ENCODE measurements at regions not wholly inside any gene's neighbourhood (a gene's known extent, or its start where the extent isn't known, plus 50 kb on each side); places are given as distances from the start of the nearest gene placed in this dataset.
A peak's percentile ranks its signal among the peaks of the same experiment; 100 is the strongest.

DNA sequence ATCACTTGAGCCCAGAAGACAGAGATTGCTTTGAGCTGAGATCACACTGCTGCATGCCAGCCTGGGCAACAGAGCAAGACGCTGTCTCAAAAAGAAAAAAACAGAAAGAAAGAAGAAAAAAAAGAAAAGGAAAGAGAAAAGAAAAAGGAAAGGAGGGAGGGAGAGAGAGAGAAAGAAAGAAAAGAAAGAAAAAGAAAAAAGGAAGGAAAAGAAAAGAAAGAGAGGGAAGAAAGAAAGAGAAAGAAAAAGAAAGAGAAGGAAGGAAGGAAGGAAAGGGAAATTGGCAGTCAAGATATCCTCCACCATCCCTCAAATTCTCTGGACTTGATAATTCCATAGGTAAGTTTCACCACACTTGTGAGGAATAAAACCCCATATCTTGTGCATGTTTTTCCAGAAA is 71.4 kb upstream of the WSB1 start:
- H3K36me3 Mint-ChIP-seq = no peaks in the 10 kb centered on the region
- Histone ChIP-seq H3K27ac (no peak overlapping the region), H3F3A (ENCODE audit: low read depth) (no peaks in the 10 kb centered on the region), H2AFZ (replicated peaks) (no peak overlapping the region), H3K4me3 (no peak overlapping the region), H3K9ac (no peak overlapping the region), H3K36me3 (no peaks in the 10 kb centered on the region), H3K4me1 (no peaks in the 10 kb centered on the region), H3K9me3 (ENCODE audit: low read depth) (no peaks in the 10 kb centered on the region), H3K79me2 (ENCODE audit: low read depth) (no peaks in the 10 kb centered on the region), H3K27me3 (no peaks in the 10 kb centered on the region), H3K4me2 (no peak overlapping the region), H4K20me1 (ENCODE audit: low read depth) (no peaks in the 10 kb centered on the region)
- H3K9me3 Mint-ChIP-seq = peaks cover 7% of the 10 kb centered on the region
- H3K4me1 Mint-ChIP-seq = no peaks in the 10 kb centered on the region
- no peak for DNase-seq (ENCODE audit: low spot score)
- no peak overlapping the region for H3K27ac Mint-ChIP-seq
- no peak for TF ChIP-seq EZH2 (IDR thresholded peaks at IDR 0.05)
- no peak for TF ChIP-seq EZH2phosphoT487 (IDR thresholded peaks at IDR 0.05)
- TF ChIP-seq CTCF (IDR thresholded peaks at IDR 0.05) = no peak
- H3K27me3 Mint-ChIP-seq (ENCODE audit: insufficient read depth, low read depth) = peaks cover 3% of the 10 kb centered on the region
- H3K4me3 Mint-ChIP-seq = no peak overlapping the region

- Histone ChIP-seq H2AFZ (replicated peaks) (no peak overlapping the region), H3F3A (ENCODE audit: low read depth) (no peaks in the 10 kb centered on the region), H3K4me3 (no peak overlapping the region), H4K20me1 (ENCODE audit: low read depth) (no peaks in the 10 kb centered on the region), H3K4me2 (no peak overlapping the region), H3K9ac (no peak overlapping the region), H3K4me1 (no peaks in the 10 kb centered on the region), H3K9me3 (ENCODE audit: low read depth) (no peaks in the 10 kb centered on the region), H3K27me3 (no peaks in the 10 kb centered on the region), H3K27ac (no peak overlapping the region), H3K79me2 (ENCODE audit: low read depth) (no peaks in the 10 kb centered on the region), H3K36me3 (no peaks in the 10 kb centered on the region)
- H3K9me3 Mint-ChIP-seq = peaks cover 7% of the 10 kb centered on the region
- peak overlapping the region; percentile 41 for H3K4me3 Mint-ChIP-seq
- H3K27me3 Mint-ChIP-seq (ENCODE audit: insufficient read depth, low read depth) = no peaks in the 10 kb centered on the region
- no peak overlapping the region for H3K27ac Mint-ChIP-seq
- DNase-seq (ENCODE audit: low spot score) = no peak
- TF ChIP-seq EZH2phosphoT487 (IDR thresholded peaks at IDR 0.05) (no peak), EZH2 (IDR thresholded peaks at IDR 0.05) (no peak), CTCF (IDR thresholded peaks at IDR 0.05) (no peak)
- no peaks in the 10 kb centered on the region for H3K4me1 Mint-ChIP-seq
- no peaks in the 10 kb centered on the region for H3K36me3 Mint-ChIP-seq
Observed at GRCh38 chr17:27224526-27225315, 69.2 kb upstream of the WSB1 start.

- Mint-ChIP-seq H3K9me3 (peaks cover 7% of the 10 kb centered on the region), H3K4me3 (no peak overlapping the region)
Observed at GRCh38 chr17:27226611-27227230, 67.2 kb upstream of the WSB1 start.

More at GRCh38 chr17:27226611-27227230, 67.2 kb upstream of the WSB1 start:
- no peaks in the 10 kb centered on the region for H3K36me3 ChIP-seq
- H3K27ac ChIP-seq = no peak overlapping the region
- H4K20me1 ChIP-seq (ENCODE audit: low read depth) = no peaks in the 10 kb centered on the region
- no peaks in the 10 kb centered on the region for H3K79me2 ChIP-seq (ENCODE audit: low read depth)
- H3K4me2 ChIP-seq = no peak overlapping the region
- no peaks in the 10 kb centered on the region for H3F3A ChIP-seq (ENCODE audit: low read depth)
- TF ChIP-seq CTCF (IDR thresholded peaks at IDR 0.05) = no peak
- TF ChIP-seq EZH2phosphoT487 (IDR thresholded peaks at IDR 0.05) = no peak
- no peak for TF ChIP-seq EZH2 (IDR thresholded peaks at IDR 0.05)
- no peak for DNase-seq (ENCODE audit: low spot score)
- Mint-ChIP-seq H3K27me3 (ENCODE audit: insufficient read depth, low read depth) (no peaks in the 10 kb centered on the region), H3K4me1 (no peaks in the 10 kb centered on the region), H3K27ac (no peak overlapping the region), H3K36me3 (no peaks in the 10 kb centered on the region)
- no peaks in the 10 kb centered on the region for H3K4me1 ChIP-seq
- no peak overlapping the region for H3K9ac ChIP-seq
- no peak overlapping the region for H2AFZ ChIP-seq (replicated peaks)
- no peaks in the 10 kb centered on the region for H3K9me3 ChIP-seq (ENCODE audit: low read depth)
- H3K4me3 ChIP-seq = no peak overlapping the region
- H3K27me3 ChIP-seq = no peaks in the 10 kb centered on the region

Data from neural progenitor cell (in vitro differentiated cells).